ENCODE measurements at regions not wholly inside any gene's neighbourhood (a gene's known extent, or its start where the extent isn't known, plus 50 kb on each side); places are given as distances from the start of the nearest gene placed in this dataset.

GRCh38 chr20:56993020-56993559, 273.4 kb downstream of the BMP7 start:
- TF ChIP-seq CTCF (IDR thresholded peaks at IDR 0.05) (no peak), EZH2 (IDR thresholded peaks at IDR 0.05) (no peak), EZH2phosphoT487 (IDR thresholded peaks at IDR 0.05) (no peak)
